Neuron (in vitro differentiated cells): ENCODE measurements at regions not wholly inside any gene's neighbourhood (a gene's known extent, or its start where the extent isn't known, plus 50 kb on each side); places are given as distances from the start of the nearest gene placed in this dataset.

Source experiments
- H2AFZ ChIP-seq: one replicate; pipeline ENCODE4 v1.6.1; 2013; ENCODE audit warnings: low read depth, mild to moderate bottlenecking, inconsistent platforms, low read length, moderate library complexity
- H3K27me3 ChIP-seq: one replicate; pipeline ENCODE4 v1.6.1; 2013; ENCODE audit warnings: low read length; ENCODE audit not compliant: insufficient read depth
- H3K36me3 ChIP-seq: one replicate; pipeline ENCODE4 v1.6.1; 2013; ENCODE audit warnings: low read length; ENCODE audit not compliant: insufficient read depth
- H3K4me1 ChIP-seq: one replicate; pipeline ENCODE4 v1.6.1; 2013; ENCODE audit warnings: low read length; ENCODE audit not compliant: insufficient read depth
- H3K4me3 ChIP-seq: 2 replicates; pipeline ENCODE4 v1.5.1; 2013; ENCODE audit warnings: mild to moderate bottlenecking, low read length, moderate library complexity
- H3K9me3 ChIP-seq: one replicate; pipeline ENCODE4 v1.6.1; 2013; ENCODE audit warnings: low read length

GRCh38 chr13:47459512-47459911 lies 541.6 kb downstream of the SUCLA2 start:
- H3K4me3 ChIP-seq = no peak overlapping the region
- H3K36me3 ChIP-seq = no peaks in the 10 kb centered on the region
- H3K9me3 ChIP-seq = no peaks in the 10 kb centered on the region
- H3K4me1 ChIP-seq = no peaks in the 10 kb centered on the region
- H3K27me3 ChIP-seq = no peaks in the 10 kb centered on the region
- no peak overlapping the region for H2AFZ ChIP-seq

DNA sequence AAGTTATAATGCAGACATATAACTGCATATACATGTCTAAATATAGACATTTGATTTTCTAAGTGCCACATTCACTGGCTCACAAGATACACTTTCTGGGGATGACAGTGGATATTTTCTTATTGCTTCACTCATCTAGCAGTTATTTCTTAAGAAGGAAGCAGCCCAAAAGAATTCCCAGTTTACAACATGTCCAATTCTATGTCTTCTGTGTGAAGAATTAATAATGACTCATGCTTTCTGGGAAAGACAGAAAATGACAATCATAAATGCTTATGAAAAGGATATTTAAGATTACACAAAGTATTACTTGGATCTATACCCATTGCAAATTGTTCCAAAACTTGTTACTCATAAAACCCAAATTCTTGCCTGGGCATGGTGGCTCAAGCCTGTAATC lies 543.4 kb downstream of the SUCLA2 start:
- Histone ChIP-seq H3K4me3 (no peak overlapping the region), H3K9me3 (no peaks in the 10 kb centered on the region), H3K4me1 (no peaks in the 10 kb centered on the region), H3K27me3 (no peaks in the 10 kb centered on the region), H3K36me3 (no peaks in the 10 kb centered on the region), H2AFZ (no peak overlapping the region)

DNA sequence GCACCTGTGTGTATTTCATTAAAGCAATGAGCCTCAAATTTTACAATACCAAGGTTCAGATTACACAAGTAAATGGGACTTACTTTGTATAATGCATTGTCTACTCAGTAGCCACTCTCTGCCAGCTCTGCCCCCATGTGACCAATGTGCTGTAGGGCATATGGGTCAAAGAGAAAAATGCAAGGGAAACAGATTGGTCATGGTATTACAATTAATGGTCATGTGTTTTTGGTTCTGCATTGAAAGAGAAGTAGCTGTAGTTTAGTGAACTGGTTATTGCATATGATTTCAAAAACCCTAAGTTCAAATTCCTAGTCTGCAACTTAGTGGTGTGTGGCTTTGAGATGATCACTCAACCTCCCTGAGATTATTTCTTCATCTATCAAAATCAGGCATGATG lies 545.4 kb downstream of the SUCLA2 start:
- Histone ChIP-seq H2AFZ (no peak overlapping the region), H3K27me3 (no peaks in the 10 kb centered on the region), H3K9me3 (no peaks in the 10 kb centered on the region), H3K4me3 (no peak overlapping the region), H3K36me3 (no peaks in the 10 kb centered on the region), H3K4me1 (no peaks in the 10 kb centered on the region)

GRCh38 chr13:47454986-47455385 lies 546.1 kb downstream of the SUCLA2 start:
- H3K36me3 ChIP-seq = no peaks in the 10 kb centered on the region
- H2AFZ ChIP-seq = no peak overlapping the region
- no peaks in the 10 kb centered on the region for H3K4me1 ChIP-seq
- no peak overlapping the region for H3K4me3 ChIP-seq
- no peaks in the 10 kb centered on the region for H3K9me3 ChIP-seq
- no peaks in the 10 kb centered on the region for H3K27me3 ChIP-seq

DNA sequence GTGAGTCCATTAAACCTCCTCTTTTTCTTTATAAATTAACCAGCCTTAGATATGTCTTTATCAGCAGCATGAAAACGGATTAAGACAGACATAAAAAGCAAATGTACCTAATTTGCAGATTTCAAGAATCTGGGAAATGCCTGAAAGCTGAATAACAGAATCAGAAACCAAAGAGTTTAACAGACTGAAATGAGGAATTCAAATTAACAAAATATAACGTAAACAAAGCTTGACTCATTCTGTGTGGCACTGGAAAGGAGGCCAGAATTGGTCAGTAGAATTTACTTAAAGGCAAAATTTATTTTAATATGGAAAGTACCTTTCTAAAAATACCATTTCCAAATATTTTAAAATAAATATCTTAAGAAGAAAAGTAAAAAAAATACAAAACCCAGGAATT lies 540.6 kb upstream of the HTR2A start:
- H3K4me1 ChIP-seq = no peaks in the 10 kb centered on the region
- no peak overlapping the region for H3K4me3 ChIP-seq
- H3K36me3 ChIP-seq = no peaks in the 10 kb centered on the region
- no peaks in the 10 kb centered on the region for H3K27me3 ChIP-seq
- no peaks in the 10 kb centered on the region for H3K9me3 ChIP-seq
- H2AFZ ChIP-seq = no peak overlapping the region

GRCh38 chr13:47433461-47434005 lies 536.7 kb upstream of the HTR2A start:
- H2AFZ ChIP-seq = no peak overlapping the region
- H3K4me3 ChIP-seq = no peak overlapping the region
- no peaks in the 10 kb centered on the region for H3K36me3 ChIP-seq
- no peaks in the 10 kb centered on the region for H3K9me3 ChIP-seq
- H3K4me1 ChIP-seq = no peaks in the 10 kb centered on the region
- no peaks in the 10 kb centered on the region for H3K27me3 ChIP-seq

- Histone ChIP-seq H3K4me3 (no peak overlapping the region), H3K4me1 (no peaks in the 10 kb centered on the region), H3K36me3 (no peaks in the 10 kb centered on the region), H2AFZ (no peak overlapping the region), H3K27me3 (no peaks in the 10 kb centered on the region), H3K9me3 (no peaks in the 10 kb centered on the region)
Observed at GRCh38 chr13:47426126-47426849, 529.4 kb upstream of the HTR2A start.

GRCh38 chr13:47421525-47421924 lies 524.7 kb upstream of the HTR2A start:
- Histone ChIP-seq H3K4me1 (no peaks in the 10 kb centered on the region), H3K27me3 (no peaks in the 10 kb centered on the region), H3K9me3 (no peaks in the 10 kb centered on the region), H3K36me3 (no peaks in the 10 kb centered on the region), H3K4me3 (no peak overlapping the region), H2AFZ (no peak overlapping the region)

DNA sequence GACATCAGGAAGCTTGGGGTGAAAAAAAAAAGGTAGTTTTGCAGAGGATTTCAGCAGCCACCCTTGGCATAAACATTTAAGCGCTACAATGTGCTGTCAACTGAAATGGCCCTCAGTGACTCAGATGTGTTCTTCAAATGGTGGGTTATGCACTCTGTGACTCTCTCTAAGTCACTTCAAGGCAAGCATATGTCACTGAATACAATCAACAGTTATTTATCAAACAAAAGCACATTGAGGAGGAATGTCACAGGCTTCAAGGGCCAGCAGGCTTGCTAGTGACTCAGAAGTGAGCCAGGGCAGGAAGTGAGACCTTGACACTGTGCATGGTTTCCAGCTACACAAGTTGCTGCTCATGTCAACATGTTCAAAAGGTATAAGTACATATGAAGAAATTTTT lies 523.7 kb upstream of the HTR2A start:
- H3K4me1 ChIP-seq = no peaks in the 10 kb centered on the region
- H3K36me3 ChIP-seq = no peaks in the 10 kb centered on the region
- no peak overlapping the region for H2AFZ ChIP-seq
- no peaks in the 10 kb centered on the region for H3K9me3 ChIP-seq
- H3K4me3 ChIP-seq = no peak overlapping the region
- no peaks in the 10 kb centered on the region for H3K27me3 ChIP-seq

GRCh38 chr13:47420020-47420419 lies 523.2 kb upstream of the HTR2A start:
- H3K4me1 ChIP-seq = no peaks in the 10 kb centered on the region

GRCh38 chr13:47418206-47418920 lies 521.5 kb upstream of the HTR2A start:
- Histone ChIP-seq H3K36me3 (no peaks in the 10 kb centered on the region), H3K4me3 (no peak overlapping the region), H3K27me3 (no peaks in the 10 kb centered on the region), H3K4me1 (no peaks in the 10 kb centered on the region), H2AFZ (no peak overlapping the region), H3K9me3 (no peaks in the 10 kb centered on the region)

More at GRCh38 chr13:47420020-47420419, 523.2 kb upstream of the HTR2A start:
- Histone ChIP-seq H3K4me3 (no peak overlapping the region), H2AFZ (no peak overlapping the region), H3K36me3 (no peaks in the 10 kb centered on the region), H3K9me3 (no peaks in the 10 kb centered on the region), H3K27me3 (no peaks in the 10 kb centered on the region)

- H3K27me3 ChIP-seq = no peaks in the 10 kb centered on the region
- H3K4me3 ChIP-seq = no peak overlapping the region
- no peak overlapping the region for H2AFZ ChIP-seq
- H3K36me3 ChIP-seq = no peaks in the 10 kb centered on the region
- H3K9me3 ChIP-seq = no peaks in the 10 kb centered on the region
- H3K4me1 ChIP-seq = no peaks in the 10 kb centered on the region
Observed at GRCh38 chr13:47417485-47417884, 520.6 kb upstream of the HTR2A start.

- Histone ChIP-seq H3K4me3 (no peak overlapping the region), H3K9me3 (no peaks in the 10 kb centered on the region)
Observed at GRCh38 chr13:47415048-47415447, 518.2 kb upstream of the HTR2A start.

More at GRCh38 chr13:47415048-47415447, 518.2 kb upstream of the HTR2A start:
- no peaks in the 10 kb centered on the region for H3K36me3 ChIP-seq
- H3K4me1 ChIP-seq = no peaks in the 10 kb centered on the region
- H3K27me3 ChIP-seq = no peaks in the 10 kb centered on the region
- no peak overlapping the region for H2AFZ ChIP-seq
